SK-N-MC (cell line): ENCODE measurements at regions not wholly inside any gene's neighbourhood (a gene's known extent, or its start where the extent isn't known, plus 50 kb on each side); places are given as distances from the start of the nearest gene placed in this dataset.

Experiments used
- EZH2 ChIP-seq: fragments of 200-600 bp; sonication (generic); IDR thresholded peaks from one replicate; pipeline ENCODE4 v1.6.1; 2017; ENCODE audit warnings: antibody characterized with exemption
- POLR2AphosphoS5 ChIP-seq: IDR thresholded peaks from 2 replicates; pipeline ENCODE4 v1.6.1; 2012; ENCODE audit warnings: mild to moderate bottlenecking, low read depth, low read length, borderline replicate concordance

GRCh38 chr10:131631619-131632018 is 269.2 kb upstream of the PPP2R2D start:
- no peak for TF ChIP-seq EZH2
- TF ChIP-seq POLR2AphosphoS5, result no peak
